Cardiac septum (tissue), 1 donor: ENCODE measurements at regions not wholly inside any gene's neighbourhood (a gene's known extent, or its start where the extent isn't known, plus 50 kb on each side); places are given as distances from the start of the nearest gene placed in this dataset.
"Not testable (repeated sequence)": the region's sequence is repeated elsewhere in the genome, so short reads cannot be mapped to it uniquely, and the experiment has no call there.

Experiments used
- DNase-seq: peaks from one replicate; pipeline ENCODE4 v3.0.0-alpha.2; 2020; ENCODE audit warnings: low spot score
- intact Hi-C: fragments of 100-400 bp; cut with DNase I; formaldehyde crosslinking; loops from one replicate; pipeline ENCODE4 v1.14.0; 2022
- donor health status: DM: no; HTN: no; CAD: no.

- DNase-seq: no peak
- intact Hi-C loops: no loop called here
These were observed 271.8 kb downstream of the MATN1 start for GRCh38 chr1:30451532-30452125.

GRCh38 chr1:30450818-30451233 lies 272.6 kb downstream of the MATN1 start:
- DNase-seq: no peak
- intact Hi-C loops: no loop called here

- intact Hi-C loops: no loop called here
- no peak for DNase-seq
These were observed 273.1 kb downstream of the MATN1 start for GRCh38 chr1:30450148-30450817.

GRCh38 chr1:30449428-30450147 lies 273.8 kb downstream of the MATN1 start:
- DNase-seq: no peak
- intact Hi-C loops: no loop called here

- no peak for DNase-seq
- intact Hi-C loops: no loop called here
These were observed 274.4 kb downstream of the MATN1 start for GRCh38 chr1:30449003-30449402.

DNA sequence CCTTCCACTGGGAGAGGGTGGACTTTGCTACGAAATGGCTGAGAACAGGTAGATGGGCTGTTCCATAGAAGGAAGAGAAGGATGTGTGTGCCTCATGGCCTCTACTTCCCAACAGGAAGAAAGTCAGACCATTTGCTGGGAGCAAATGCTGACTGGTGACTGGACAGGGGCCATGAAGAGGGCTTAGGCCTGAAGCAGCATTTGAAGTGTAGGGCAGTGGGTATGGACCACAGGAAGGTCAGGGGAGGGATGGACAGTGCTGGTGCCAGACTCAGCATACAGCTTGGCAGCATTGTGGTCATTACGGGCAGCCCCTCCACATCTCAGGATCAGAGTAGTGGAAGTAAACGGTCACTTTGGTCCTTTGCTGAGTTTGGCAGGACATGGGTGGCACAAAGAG lies 275.7 kb downstream of the MATN1 start:
- intact Hi-C loops: no loop called here
- DNase-seq: no peak

DNA sequence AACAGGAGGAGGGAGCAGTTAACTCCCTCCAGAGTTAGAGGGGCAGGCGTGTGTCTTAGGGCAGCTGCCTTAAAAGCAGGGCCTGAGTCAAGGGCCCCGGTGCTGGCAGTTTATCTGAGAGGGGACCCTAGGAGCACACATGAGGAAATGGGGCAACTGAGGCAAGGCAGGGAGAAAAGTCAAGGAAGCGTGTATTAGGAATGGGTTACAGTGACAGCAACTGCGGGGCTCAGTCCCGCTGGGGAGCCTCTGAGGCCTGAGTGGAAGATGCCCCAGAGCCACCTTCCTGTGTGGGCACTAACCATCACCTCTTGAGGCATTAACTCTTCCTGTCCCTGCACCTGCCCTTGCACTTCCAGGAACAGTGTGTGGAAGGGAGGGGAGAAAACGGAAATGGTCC lies 276.3 kb downstream of the MATN1 start:
- intact Hi-C loops: no loop called here
- no peak for DNase-seq

GRCh38 chr1:30446508-30446907 lies 276.9 kb downstream of the MATN1 start:
- intact Hi-C loops: no loop called here
- no peak for DNase-seq

DNA sequence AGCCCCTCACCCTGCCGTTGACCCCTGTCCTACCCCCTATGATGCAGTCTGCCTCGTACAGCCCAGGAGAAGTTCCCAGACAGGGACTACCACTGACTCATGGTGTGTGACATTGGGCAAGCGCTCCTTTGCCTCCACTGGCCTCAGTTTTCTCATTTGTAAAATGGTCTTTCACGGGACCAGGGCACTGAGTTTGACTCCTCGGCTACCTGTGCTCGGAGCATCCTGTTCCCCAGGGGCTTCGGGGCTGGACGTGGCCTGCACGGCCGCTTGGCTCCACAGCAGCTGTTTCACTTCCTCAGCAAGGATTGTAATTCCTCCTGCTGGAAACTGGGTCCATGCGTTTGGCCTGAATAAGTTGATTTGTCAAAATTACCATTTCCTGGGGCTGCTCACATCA lies 277.3 kb downstream of the MATN1 start:
- no peak for DNase-seq

DNA sequence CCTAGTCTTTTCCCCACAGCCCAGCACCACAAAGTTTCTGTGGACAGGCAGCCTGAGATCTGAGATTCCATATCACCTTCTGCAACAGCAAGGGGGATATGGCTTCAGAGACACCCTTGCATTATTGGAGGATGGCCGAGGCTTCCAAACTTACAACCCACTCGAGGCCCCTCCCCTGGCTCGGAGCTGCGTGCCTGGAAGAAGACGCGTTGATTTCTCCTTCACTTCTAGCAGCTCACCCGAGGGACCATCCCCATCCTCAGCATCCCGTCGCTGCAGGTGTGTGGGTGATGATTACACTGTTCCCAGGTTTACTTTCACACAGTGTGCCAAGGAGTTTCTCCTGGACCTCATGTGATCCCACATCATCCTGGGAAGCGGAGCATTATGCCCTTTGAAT lies 277.9 kb downstream of the MATN1 start:
- intact Hi-C loops: no loop called here
- no peak for DNase-seq

More for the DNA sequence above, 277.3 kb downstream of the MATN1 start:
- intact Hi-C loops: no loop called here

DNA sequence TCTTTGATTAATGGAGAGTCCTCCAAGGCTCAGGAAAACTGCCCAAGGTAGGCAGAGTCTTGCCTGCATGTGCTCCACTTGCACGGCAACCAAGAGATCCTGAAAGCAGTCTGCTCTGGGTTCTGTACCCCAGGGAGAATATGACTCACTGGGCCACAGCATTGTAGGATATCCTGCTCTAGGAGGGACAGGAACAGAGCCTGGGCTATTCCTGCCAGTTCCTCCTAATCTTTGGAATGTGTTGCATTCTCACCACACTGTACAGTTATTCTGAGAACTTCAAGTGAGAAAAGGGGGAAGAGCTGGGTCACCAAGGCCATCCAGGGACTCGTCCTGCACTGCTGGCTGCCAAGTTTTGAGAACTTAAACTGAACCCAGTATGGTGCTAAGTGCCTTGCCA lies 278.5 kb downstream of the MATN1 start:
- intact Hi-C loops: no loop called here
- DNase-seq: no peak

DNA sequence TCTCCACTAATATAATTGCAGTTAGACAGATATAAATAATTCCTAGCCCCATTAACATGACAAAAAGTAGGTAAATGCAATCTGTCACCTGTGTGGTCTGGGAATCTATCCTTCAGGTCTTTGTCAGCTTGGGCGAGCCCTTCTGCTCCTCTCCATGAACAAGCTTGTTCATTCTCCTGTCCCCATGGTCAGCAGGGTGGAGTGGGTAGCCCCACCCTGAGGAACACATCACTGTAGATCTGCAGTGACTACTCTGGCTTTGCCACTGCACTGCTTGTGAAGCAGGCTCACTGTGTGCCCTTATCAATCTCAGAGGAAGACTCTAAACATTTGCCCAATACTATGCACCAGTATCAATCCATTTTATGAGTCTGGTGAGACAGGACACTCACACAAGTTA lies 279.0 kb downstream of the MATN1 start:
- no peak for DNase-seq
- intact Hi-C loops: no loop called here

DNA sequence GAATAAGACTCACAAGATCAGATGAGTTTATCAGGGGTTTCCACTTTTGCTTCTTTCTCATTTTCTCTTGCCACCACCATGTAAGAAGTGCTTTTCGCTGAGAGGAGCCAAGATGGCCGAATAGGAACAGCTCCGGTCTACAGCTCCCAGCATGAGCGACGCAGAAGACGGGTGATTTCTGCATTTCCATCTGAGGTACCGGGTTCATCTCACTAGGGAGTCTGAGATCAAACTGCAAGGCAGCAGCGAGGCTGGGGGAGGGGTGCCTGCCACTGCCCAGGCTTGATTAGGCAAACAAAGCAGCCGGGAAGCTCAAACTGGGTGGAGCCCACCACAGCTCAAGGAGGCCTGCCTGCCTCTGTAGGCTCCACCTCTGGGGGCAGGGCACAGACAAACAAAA lies 285.1 kb downstream of the MATN1 start:
- intact Hi-C loops, DNase-seq: not testable (repeated sequence)

DNA sequence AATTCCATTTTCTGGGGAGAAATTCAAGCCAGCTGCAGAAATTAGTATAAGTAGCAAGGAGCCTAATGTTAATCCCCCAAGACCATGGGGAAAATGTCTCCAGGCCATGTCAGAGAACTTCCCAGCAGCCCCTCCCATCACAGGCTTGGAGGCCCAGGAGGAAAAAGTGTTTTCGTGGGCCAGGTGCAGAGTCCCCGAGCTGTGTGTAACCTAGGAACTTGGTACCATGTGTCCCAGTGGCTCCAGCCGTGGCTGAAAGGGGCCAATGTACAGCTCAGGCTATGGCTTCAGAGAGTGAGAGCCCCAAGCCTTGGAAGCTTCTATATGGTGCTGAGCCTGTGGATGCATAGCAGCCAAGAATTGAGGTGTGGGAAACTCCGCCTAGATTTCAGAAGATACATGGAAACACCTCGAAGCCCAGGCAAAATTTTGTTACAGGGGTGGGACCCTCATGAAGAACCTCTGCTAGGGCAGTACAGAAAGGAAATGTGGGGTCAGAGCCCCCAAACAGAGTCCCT lies 286.3 kb downstream of the MATN1 start:
- intact Hi-C loops: no loop called here
- DNase-seq: no peak

DNA sequence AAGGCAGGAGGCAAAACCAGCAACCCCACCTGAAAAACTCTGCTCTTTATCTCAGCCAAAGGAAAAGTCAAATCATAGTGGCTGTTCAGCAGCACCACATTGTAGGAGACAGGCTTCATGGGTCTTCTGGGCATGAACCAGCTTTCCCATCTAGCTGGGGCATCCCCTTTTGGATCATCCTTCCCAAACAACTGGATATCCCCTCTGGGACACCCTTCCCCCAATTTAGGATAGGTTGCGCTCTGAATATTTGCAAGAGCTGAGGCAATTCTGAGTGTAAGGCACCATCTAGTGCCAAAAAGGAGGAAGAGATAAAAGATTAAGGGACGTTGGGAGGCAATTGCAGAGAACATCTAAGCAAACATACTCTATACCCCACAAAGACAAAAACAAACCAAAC lies 295.8 kb downstream of the MATN1 start:
- no peak for DNase-seq
- intact Hi-C loops: no loop called here

DNA sequence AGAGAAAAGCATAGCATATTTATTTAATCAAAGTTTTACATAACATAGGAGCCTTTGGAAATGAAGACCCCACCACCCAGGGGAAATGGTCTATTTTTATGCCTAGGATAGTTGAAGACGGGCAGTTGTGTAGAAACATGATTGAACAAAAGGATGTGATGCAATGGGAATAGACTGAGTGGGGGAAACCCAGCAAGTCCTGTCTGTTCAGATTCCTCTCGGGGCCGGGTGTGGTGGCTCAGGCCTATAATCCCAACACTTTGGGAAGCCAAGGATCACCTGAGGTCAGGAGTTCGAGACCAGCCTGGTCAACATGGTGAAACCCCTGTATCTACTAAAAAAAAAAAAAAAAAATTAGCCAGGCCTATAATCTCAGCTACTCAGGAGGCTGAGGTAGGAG lies 298.3 kb downstream of the MATN1 start:
- no peak for DNase-seq
- intact Hi-C loops: no loop called here

DNA sequence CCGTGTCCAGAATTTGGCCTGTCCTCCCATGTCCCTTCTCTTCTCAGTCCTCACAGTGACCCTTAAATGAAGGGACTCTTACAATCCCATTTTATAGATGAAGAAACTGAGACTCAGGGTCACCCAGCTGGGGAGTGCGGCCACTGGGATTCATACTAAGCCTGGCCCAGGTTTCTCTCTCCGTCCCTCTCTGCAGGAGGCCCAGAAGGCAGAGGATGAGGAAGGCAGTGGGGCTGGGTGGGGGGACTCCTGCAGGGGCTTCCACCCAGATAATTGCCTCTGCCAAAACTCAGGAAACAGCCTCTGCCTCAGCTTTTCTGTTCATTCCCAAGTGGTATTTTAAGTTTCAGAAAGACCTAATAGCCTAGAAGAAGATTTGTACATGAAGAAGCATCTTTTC lies 299.8 kb downstream of the MATN1 start:
- intact Hi-C loops: no loop called here
- no peak for DNase-seq

DNA sequence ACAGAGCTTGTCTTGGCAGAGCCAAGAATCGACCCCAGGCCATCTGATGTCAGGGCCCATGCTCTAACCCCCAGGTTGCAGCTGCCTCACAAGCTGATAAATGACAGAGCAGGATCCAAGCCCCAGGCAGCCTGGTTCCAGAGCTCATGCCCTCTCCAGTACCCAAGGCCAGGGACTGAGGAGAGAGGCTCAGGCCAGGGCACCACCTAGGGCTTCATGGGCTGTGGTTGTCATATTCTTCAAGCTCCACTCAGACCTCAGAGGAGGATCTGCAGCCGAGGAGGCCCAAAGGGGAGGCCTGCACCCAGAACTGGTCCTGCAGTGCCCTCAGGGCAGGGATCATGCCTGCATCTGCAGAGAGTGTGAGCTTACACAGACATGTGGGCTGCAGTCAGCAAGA lies 301.1 kb downstream of the MATN1 start:
- no peak for DNase-seq

DNA sequence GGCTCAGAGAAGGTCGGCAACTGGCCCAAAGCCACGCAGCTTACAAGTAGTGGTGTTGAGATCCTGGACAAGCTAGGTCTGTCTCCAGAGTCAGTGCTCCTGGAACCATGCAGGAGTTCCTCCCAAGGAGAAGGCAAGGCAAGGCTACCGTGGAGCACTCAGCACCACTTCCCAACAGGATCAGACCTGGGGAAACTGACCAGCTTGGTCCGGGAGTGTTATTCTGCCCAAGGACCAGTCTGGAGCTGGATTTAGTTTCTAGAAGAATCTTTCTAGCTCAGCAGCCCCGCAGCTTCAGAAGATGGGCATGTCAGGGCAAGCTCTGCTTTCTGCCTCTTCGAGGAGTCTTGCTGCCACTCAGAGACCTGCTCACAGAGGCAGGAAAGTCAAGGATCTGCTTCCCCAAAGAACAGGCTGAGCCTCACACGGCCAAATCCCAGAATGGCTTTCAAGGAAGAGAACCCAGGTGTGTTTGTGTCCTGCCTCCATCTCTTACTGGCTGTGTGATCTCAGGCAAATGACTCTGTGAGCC lies 302.8 kb downstream of the MATN1 start:
- intact Hi-C loops: no loop called here
- no peak for DNase-seq

More for the DNA sequence above, 301.1 kb downstream of the MATN1 start:
- intact Hi-C loops: no loop called here

GRCh38 chr1:30419831-30420230 lies 303.6 kb downstream of the MATN1 start:
- intact Hi-C loops: no loop called here
- DNase-seq: no peak
